ENCODE measurements at regions not wholly inside any gene's neighbourhood (a gene's known extent, or its start where the extent isn't known, plus 50 kb on each side); places are given as distances from the start of the nearest gene placed in this dataset.

DNA sequence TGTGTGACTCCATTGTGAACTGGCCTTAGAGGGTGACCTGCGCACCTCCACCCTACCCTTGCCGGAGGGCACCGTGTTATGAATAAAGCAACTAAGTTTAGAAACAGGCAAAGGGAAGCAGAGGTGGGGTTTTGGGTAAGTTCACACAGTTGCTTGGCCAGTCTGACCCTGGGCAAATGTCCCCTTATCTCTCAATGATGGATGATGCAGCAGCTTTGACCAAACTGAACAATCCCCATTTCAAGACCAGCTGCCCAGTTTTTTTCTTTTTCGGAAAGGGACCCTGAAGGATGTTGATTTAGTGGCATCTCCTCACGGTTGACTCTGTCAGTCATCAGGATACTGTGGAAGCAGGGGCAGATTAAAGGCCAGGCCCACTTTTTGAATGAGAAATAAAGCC lies 68.7 kb upstream of the PRDM1 start:
- no peak for DNase-seq (ENCODE audit: low spot score)
- in situ Hi-C loops (cut with MboI; ENCODE audit: low sequenced_read_pairs, unreplicated experiment): no loop called here

DNA sequence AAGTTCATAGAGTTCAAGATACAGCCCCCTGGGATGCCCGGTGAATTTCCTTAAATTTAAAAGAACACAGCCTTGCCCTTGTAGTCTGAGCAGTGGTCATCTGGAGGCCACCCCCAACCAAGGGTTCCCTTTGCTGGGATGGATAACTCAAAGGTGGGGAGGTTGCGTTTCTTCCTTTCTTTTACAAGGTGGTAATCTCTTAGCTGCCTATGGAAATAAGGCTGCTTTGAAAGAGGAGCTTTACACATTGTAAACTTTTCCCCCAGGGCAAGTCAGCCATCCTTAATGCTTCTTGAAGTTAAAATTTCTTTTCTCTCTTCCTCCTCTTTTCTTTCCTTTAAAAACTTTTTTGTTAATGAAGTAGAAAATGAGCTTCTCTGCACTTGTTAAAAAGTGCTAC lies 71.2 kb upstream of the PRDM1 start:
- TF ChIP-seq, protein P1, sequence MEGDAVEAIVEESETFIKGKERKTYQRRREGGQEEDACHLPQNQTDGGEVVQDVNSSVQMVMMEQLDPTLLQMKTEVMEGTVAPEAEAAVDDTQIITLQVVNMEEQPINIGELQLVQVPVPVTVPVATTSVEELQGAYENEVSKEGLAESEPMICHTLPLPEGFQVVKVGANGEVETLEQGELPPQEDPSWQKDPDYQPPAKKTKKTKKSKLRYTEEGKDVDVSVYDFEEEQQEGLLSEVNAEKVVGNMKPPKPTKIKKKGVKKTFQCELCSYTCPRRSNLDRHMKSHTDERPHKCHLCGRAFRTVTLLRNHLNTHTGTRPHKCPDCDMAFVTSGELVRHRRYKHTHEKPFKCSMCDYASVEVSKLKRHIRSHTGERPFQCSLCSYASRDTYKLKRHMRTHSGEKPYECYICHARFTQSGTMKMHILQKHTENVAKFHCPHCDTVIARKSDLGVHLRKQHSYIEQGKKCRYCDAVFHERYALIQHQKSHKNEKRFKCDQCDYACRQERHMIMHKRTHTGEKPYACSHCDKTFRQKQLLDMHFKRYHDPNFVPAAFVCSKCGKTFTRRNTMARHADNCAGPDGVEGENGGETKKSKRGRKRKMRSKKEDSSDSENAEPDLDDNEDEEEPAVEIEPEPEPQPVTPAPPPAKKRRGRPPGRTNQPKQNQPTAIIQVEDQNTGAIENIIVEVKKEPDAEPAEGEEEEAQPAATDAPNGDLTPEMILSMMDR (IDR thresholded peaks at IDR 0.05; ENCODE audit: borderline replicate concordance, control extremely low read depth, extremely low read depth, insufficient read depth, missing control alignments): no peak
- no peak for DNase-seq (ENCODE audit: low spot score)
- in situ Hi-C loops (cut with MboI; ENCODE audit: low sequenced_read_pairs, unreplicated experiment): no loop called here

More for the DNA sequence above, 68.7 kb upstream of the PRDM1 start:
- TF ChIP-seq, protein P1 (IDR thresholded peaks at IDR 0.05; ENCODE audit: borderline replicate concordance, control extremely low read depth, extremely low read depth, insufficient read depth, missing control alignments): no peak

DNA sequence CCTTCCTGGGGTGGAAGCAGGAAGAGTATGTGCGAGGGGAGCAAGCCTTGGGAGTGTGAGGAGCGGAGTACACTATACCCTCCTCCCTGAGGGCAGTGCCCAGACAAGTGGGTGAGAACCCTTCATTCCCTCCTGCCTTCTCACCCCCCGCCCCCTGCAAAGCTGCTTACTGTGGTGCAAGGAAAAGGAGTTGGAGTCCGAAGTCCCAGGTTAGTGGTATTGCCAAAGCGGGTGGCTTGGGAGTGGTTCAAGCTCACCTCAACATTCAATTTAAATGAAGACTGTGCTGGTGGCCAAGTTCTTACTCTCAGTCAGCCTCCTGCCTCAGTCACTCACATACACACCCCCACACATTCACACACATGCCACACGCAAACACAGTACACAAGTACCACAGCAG lies 74.7 kb upstream of the PRDM1 start:
- no peak for DNase-seq (ENCODE audit: low spot score)
- TF ChIP-seq, protein P1 (IDR thresholded peaks at IDR 0.05; ENCODE audit: borderline replicate concordance, control extremely low read depth, extremely low read depth, insufficient read depth, missing control alignments): no peak
- in situ Hi-C loops (cut with MboI; ENCODE audit: low sequenced_read_pairs, unreplicated experiment): no loop called here

DNA sequence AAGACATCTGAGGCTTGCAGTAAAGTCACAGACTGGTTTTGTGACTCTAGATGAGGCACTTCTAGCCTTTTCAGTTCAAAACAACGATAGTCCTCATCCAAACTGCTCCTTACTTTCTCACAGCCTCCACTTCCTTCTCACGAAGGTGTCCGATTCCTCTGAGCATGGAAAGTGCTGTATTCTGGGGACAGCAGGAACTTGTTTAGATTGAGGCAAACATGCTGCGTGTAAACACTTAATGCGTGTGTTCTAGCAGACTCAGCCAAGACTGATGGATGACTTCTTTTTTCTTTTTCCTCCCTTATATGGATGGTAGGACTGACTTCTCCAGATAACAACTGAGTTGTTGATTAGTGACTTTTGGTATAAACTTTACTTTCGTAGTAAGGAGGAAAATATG lies 80.2 kb upstream of the PRDM1 start:
- TF ChIP-seq, protein P1 (IDR thresholded peaks at IDR 0.05; ENCODE audit: borderline replicate concordance, control extremely low read depth, extremely low read depth, insufficient read depth, missing control alignments): no peak
- DNase-seq (ENCODE audit: low spot score): no peak
- in situ Hi-C loops (cut with MboI; ENCODE audit: low sequenced_read_pairs, unreplicated experiment): no loop called here

DNA sequence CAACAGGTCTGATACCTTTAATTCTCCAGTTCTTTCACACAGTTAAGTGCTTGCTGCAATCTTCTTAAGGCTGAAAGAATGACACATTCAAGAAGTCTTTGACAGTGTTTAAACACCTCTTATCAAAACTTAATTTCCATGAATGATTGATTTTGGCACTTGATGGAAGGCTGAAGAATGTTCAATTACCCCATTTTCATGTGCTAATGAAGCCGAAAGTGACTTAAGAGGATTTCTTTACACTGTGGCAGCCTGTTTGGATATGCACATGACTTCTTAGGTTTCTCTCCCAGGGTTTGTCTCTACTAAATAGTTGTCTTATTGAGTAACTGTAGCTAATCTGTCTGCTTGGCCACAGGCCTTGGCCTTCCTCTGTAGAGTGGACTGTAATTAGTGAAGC lies 81.1 kb upstream of the PRDM1 start:
- TF ChIP-seq, protein P1 (IDR thresholded peaks at IDR 0.05; ENCODE audit: borderline replicate concordance, control extremely low read depth, extremely low read depth, insufficient read depth, missing control alignments): no peak
- in situ Hi-C loops (cut with MboI; ENCODE audit: low sequenced_read_pairs, unreplicated experiment): no loop called here
- no peak for DNase-seq (ENCODE audit: low spot score)

DNA sequence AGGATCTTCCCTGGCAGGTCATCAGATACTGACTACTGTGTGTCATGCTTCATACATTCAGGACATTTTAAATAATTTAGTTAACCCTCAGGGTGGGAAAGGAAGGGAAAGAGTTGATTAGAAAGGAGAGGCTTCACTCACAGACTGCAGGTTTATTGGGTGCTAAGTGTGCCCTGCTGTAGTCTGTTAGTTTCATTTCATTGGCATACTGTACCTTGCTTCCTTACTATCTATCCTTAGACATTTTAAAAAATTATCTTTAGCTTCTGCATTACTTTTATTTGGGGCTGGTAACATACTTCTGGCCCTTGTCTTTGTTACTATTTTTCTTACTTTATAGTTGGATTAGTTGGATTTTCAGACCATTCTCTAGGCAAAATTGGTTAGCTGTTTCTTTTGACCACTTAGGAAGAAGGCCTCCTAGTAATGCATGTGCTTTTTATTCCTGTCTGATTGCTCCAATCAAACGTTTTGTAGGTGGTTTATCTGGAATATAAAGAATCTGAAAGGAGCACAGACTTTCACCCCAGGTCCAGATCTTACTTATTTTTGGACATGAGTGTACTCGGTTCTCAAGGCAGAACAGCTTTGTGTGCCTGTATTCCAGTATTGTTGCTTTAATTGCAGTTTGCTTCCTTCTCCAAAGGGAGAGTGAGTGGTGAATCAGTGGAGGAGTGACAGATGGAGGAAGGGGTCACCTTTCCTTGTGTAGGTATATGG lies 82.7 kb upstream of the PRDM1 start:
- no peak for DNase-seq (ENCODE audit: low spot score)
- TF ChIP-seq, protein P1 (IDR thresholded peaks at IDR 0.05; ENCODE audit: borderline replicate concordance, control extremely low read depth, extremely low read depth, insufficient read depth, missing control alignments): no peak
- in situ Hi-C loops (cut with MboI; ENCODE audit: low sequenced_read_pairs, unreplicated experiment): no loop called here
